OCI-LY7 (cell line): ENCODE measurements at regions not wholly inside any gene's neighbourhood (a gene's known extent, or its start where the extent isn't known, plus 50 kb on each side); places are given as distances from the start of the nearest gene placed in this dataset.

Source experiments
- BruUV-seq: library from RNA; stranded (reverse); fragments of 400-500 nt; replicated peaks from 2 replicates; lab custom pipeline; 2021; lab: Mats Ljungman, UMichigan
- CTCF ChIA-PET: fragments of 300-600 bp; sonication (Branson Sonifier 250); formaldehyde crosslinking; loops from one replicate; lab custom pipeline; 2022; ENCODE audit warnings: antibody characterized with exemption; ENCODE audit not compliant: unreplicated experiment; lab: Charles Lee
- POLR2A ChIA-PET: fragments of 300-600 bp; sonication (Branson Sonifier 250); formaldehyde crosslinking; loops from one replicate; lab custom pipeline; 2022; ENCODE audit warnings: antibody characterized with exemption; lab: Charles Lee
- DNase-seq: peaks from one replicate; pipeline ENCODE4 v3.0.0-alpha.2; 2015; ENCODE audit warnings: low spot score
- H2AFZ ChIP-seq: fragments of 200-600 bp; sonication (generic), shearing (Covaris generic); 2 replicates; pipeline ENCODE4 v1.6.1; 2014; ENCODE audit warnings: mild to moderate bottlenecking, antibody characterized with exemption, low read length, moderate library complexity
- H3K27ac ChIP-seq: fragments of 200-600 bp; sonication (generic); 2 replicates; pipeline ENCODE4 v1.5.1; 2014; ENCODE audit warnings: mixed run types, low read depth, mild to moderate bottlenecking, moderate library complexity, low read length, inconsistent platforms; ENCODE audit not compliant: poor library complexity, severe bottlenecking
- H3K36me3 ChIP-seq: fragments of 200-600 bp; sonication (generic); 2 replicates; pipeline ENCODE4 v1.6.1; 2014; ENCODE audit warnings: mild to moderate bottlenecking, antibody characterized with exemption, low read length, moderate library complexity, mixed read lengths; ENCODE audit not compliant: insufficient read depth
- H3K4me1 ChIP-seq: fragments of 200-600 bp; sonication (generic); 2 replicates; pipeline ENCODE4 v1.5.1; 2014; ENCODE audit warnings: mild to moderate bottlenecking, low read length; ENCODE audit not compliant: insufficient read depth, poor library complexity, severe bottlenecking
- H3K4me2 ChIP-seq: fragments of 200-600 bp; sonication (generic); 2 replicates; pipeline ENCODE4 v1.6.1; 2014; ENCODE audit warnings: mild to moderate bottlenecking, low read length
- H3K4me3 ChIP-seq: fragments of 200-600 bp; sonication (generic); 2 replicates; pipeline ENCODE4 v1.5.1; 2014; ENCODE audit warnings: mild to moderate bottlenecking, low read depth, low read length; ENCODE audit not compliant: poor library complexity, severe bottlenecking
- H3K79me2 ChIP-seq: fragments of 200-600 bp; sonication (generic); 2 replicates; pipeline ENCODE4 v1.6.1; 2016; ENCODE audit warnings: low read depth, mild to moderate bottlenecking, low read length, moderate library complexity, mixed read lengths; ENCODE audit not compliant: insufficient read depth
- H3K9me2 ChIP-seq: fragments of 200-600 bp; sonication (generic); 2 replicates; pipeline ENCODE4 v1.6.1; 2016; ENCODE audit warnings: mild to moderate bottlenecking, low read length, mixed read lengths; ENCODE audit not compliant: insufficient read depth
- H3K9me3 ChIP-seq: fragments of 200-600 bp; sonication (generic); 2 replicates; pipeline ENCODE4 v1.6.1; 2014; ENCODE audit warnings: mild to moderate bottlenecking, mixed run types, low read length, mixed read lengths
- H4K20me1 ChIP-seq: fragments of 200-600 bp; sonication (generic); 2 replicates; pipeline ENCODE4 v1.6.1; 2014; ENCODE audit warnings: mild to moderate bottlenecking, antibody characterized with exemption, low read length, moderate library complexity, mixed read lengths; ENCODE audit not compliant: insufficient read depth
- CTCF ChIP-seq: fragments of 200-600 bp; sonication (generic); conservative IDR thresholded peaks from 2 replicates; pipeline ENCODE4 v1.5.1; 2014; ENCODE audit warnings: mild to moderate bottlenecking, antibody characterized with exemption, low read length, moderate library complexity, mixed read lengths
- EZH2phosphoT487 ChIP-seq: fragments of 200-600 bp; sonication (generic); IDR thresholded peaks from 2 replicates; pipeline ENCODE4 v1.6.1; 2018; ENCODE audit warnings: low read depth, borderline replicate concordance, mild to moderate bottlenecking, mixed run types, antibody characterized with exemption, low read length, moderate library complexity, mixed read lengths
- intact Hi-C: fragments of 100-400 bp; cut with micrococcal nuclease; formaldehyde crosslinking; loops from one replicate; pipeline ENCODE4 v1.10.0; 2022; ENCODE audit not compliant: unreplicated experiment

GRCh38 chr5:67483453-67484030 lies 286.9 kb upstream of the CD180 start:
- Histone ChIP-seq H3K9me2 (no peaks in the 10 kb centered on the region), H3K4me2 (no peak overlapping the region), H2AFZ (no peak overlapping the region), H3K4me3 (no peak overlapping the region), H3K4me1 (no peaks in the 10 kb centered on the region), H3K36me3 (no peaks in the 10 kb centered on the region), H4K20me1 (no peaks in the 10 kb centered on the region), H3K9me3 (no peaks in the 10 kb centered on the region), H3K79me2 (no peaks in the 10 kb centered on the region), H3K27ac (no peak overlapping the region)
- no peak for DNase-seq
- no TSS peak for BruUV-seq
- intact Hi-C loops: no loop called here
- POLR2A ChIA-PET: no interaction called here
- TF ChIP-seq CTCF (no peak), EZH2phosphoT487 (no peak)
- CTCF ChIA-PET: no interaction called here

GRCh38 chr5:67481362-67481761 lies 284.8 kb upstream of the CD180 start:
- no peaks in the 10 kb centered on the region for H3K4me1 ChIP-seq
- no peaks in the 10 kb centered on the region for H3K36me3 ChIP-seq
- H3K4me2 ChIP-seq: no peak overlapping the region
- POLR2A ChIA-PET: interaction anchor here (1.2 to 1.3 kb wide), 2 partner anchors 10 to 29 kb away, joined by 3 to 4 read pairs; no protein-coding TSS in a partner anchor
- H3K4me3 ChIP-seq: no peak overlapping the region
- TF ChIP-seq EZH2phosphoT487 (no peak), CTCF (no peak)
- DNase-seq: no peak
- H3K79me2 ChIP-seq: no peaks in the 10 kb centered on the region
- no peak overlapping the region for H3K27ac ChIP-seq
- no peaks in the 10 kb centered on the region for H4K20me1 ChIP-seq
- no TSS peak for BruUV-seq
- H2AFZ ChIP-seq: no peak overlapping the region
- no peaks in the 10 kb centered on the region for H3K9me2 ChIP-seq
- H3K9me3 ChIP-seq: no peaks in the 10 kb centered on the region
- intact Hi-C loops: no loop called here
- CTCF ChIA-PET: no interaction called here

- no peaks in the 10 kb centered on the region for H3K79me2 ChIP-seq
- H3K36me3 ChIP-seq: no peaks in the 10 kb centered on the region
- intact Hi-C loops: no loop called here
- TF ChIP-seq CTCF: no peak
- no peak for DNase-seq
- CTCF ChIA-PET: no interaction called here
- H4K20me1 ChIP-seq: no peaks in the 10 kb centered on the region
- H3K9me2 ChIP-seq: no peaks in the 10 kb centered on the region
- no peak overlapping the region for H2AFZ ChIP-seq
- no peaks in the 10 kb centered on the region for H3K9me3 ChIP-seq
- H3K4me2 ChIP-seq: no peak overlapping the region
- POLR2A ChIA-PET: no interaction called here
- BruUV-seq: no TSS peak
- no peak overlapping the region for H3K27ac ChIP-seq
- H3K4me3 ChIP-seq: no peak overlapping the region
- H3K4me1 ChIP-seq: no peaks in the 10 kb centered on the region
Measured at GRCh38 chr5:67478337-67478736, 281.7 kb upstream of the CD180 start.
